Loucy (cell line): ENCODE measurements at regions not wholly inside any gene's neighbourhood (a gene's known extent, or its start where the extent isn't known, plus 50 kb on each side); places are given as distances from the start of the nearest gene placed in this dataset.
"Not testable (repeated sequence)": the region's sequence is repeated elsewhere in the genome, so short reads cannot be mapped to it uniquely, and the experiment has no call there.

Source experiments
- H2AFZ ChIP-seq: fragments of 200-600 bp; sonication (generic); 2 replicates; pipeline ENCODE4 v1.6.0; 2016; ENCODE audit warnings: antibody characterized with exemption, mild to moderate bottlenecking, low read length, moderate library complexity
- H3F3A ChIP-seq: fragments of 200-600 bp; 2 replicates; pipeline ENCODE4 v1.6.0; 2016; ENCODE audit warnings: antibody characterized with exemption, low read depth, mild to moderate bottlenecking
- H3K27me3 ChIP-seq: fragments of 200-600 bp; sonication (generic); 2 replicates; pipeline ENCODE4 v1.6.1; 2014; ENCODE audit warnings: low read length, mild to moderate bottlenecking; ENCODE audit not compliant: insufficient read depth, poor library complexity, severe bottlenecking
- H3K36me3 ChIP-seq: fragments of 200-600 bp; sonication (generic); 2 replicates; pipeline ENCODE4 v1.6.1; 2016; ENCODE audit warnings: low read length; ENCODE audit not compliant: insufficient read depth
- H3K4me1 ChIP-seq: fragments of 200-600 bp; sonication (generic); 2 replicates; pipeline ENCODE4 v1.5.1; 2014; ENCODE audit warnings: low read length, mild to moderate bottlenecking; ENCODE audit not compliant: insufficient read depth, poor library complexity, severe bottlenecking
- H3K4me2 ChIP-seq: fragments of 200-600 bp; sonication (generic); 2 replicates; pipeline ENCODE4 v1.6.0; 2014; ENCODE audit warnings: antibody characterized with exemption, low read length, low read depth, mild to moderate bottlenecking; ENCODE audit not compliant: poor library complexity, severe bottlenecking
- H3K4me3 ChIP-seq: fragments of 200-600 bp; sonication (generic); 2 replicates; pipeline ENCODE4 v1.5.1; 2014; ENCODE audit warnings: low read length, mild to moderate bottlenecking, mixed read lengths; ENCODE audit not compliant: poor library complexity, severe bottlenecking
- H3K79me2 ChIP-seq: fragments of 200-600 bp; sonication (generic); 2 replicates; pipeline ENCODE4 v1.6.1; 2014; ENCODE audit warnings: low read length; ENCODE audit not compliant: insufficient read depth
- H3K9ac ChIP-seq: fragments of 200-600 bp; sonication (generic); 2 replicates; pipeline ENCODE4 v1.6.0; 2014; ENCODE audit warnings: mild to moderate bottlenecking, low read depth, low read length, moderate library complexity; ENCODE audit not compliant: poor library complexity, severe bottlenecking
- H3K9me2 ChIP-seq: fragments of 200-600 bp; sonication (generic); replicated peaks from 2 replicates; pipeline ENCODE4 v1.6.1; 2016; ENCODE audit warnings: low read depth, low read length, mixed read lengths
- H3K9me3 ChIP-seq: fragments of 200-600 bp; sonication (generic); 2 replicates; pipeline ENCODE4 v1.6.1; 2014; ENCODE audit warnings: mild to moderate bottlenecking, antibody characterized with exemption, low read length, low read depth; ENCODE audit not compliant: insufficient read depth
- H4K20me1 ChIP-seq: fragments of 200-600 bp; sonication (generic); 2 replicates; pipeline ENCODE4 v1.6.0; 2014; ENCODE audit warnings: antibody characterized with exemption, low read length, mild to moderate bottlenecking; ENCODE audit not compliant: insufficient read depth, poor library complexity, severe bottlenecking
- EZH2phosphoT487 ChIP-seq: fragments of 200-600 bp; IDR thresholded peaks from 2 replicates; pipeline ENCODE4 v1.6.1; 2018; ENCODE audit warnings: antibody characterized with exemption, mild to moderate bottlenecking, moderate library complexity, borderline replicate concordance
- TF ChIP-seq, protein P1 (sequence below): fragments of 200-600 bp; sonication (generic); conservative IDR thresholded peaks from 2 replicates; pipeline ENCODE4 v1.5.1; 2014; ENCODE audit warnings: mild to moderate bottlenecking, antibody characterized with exemption, low read length

- H3K9me2 ChIP-seq, H4K20me1 ChIP-seq, H3K4me3 ChIP-seq, H3K36me3 ChIP-seq, H3K4me1 ChIP-seq, H3K9ac ChIP-seq, H3K4me2 ChIP-seq, H3K79me2 ChIP-seq, H3F3A ChIP-seq, H3K27me3 ChIP-seq, H3K9me3 ChIP-seq, H2AFZ ChIP-seq: not testable (repeated sequence)
These were observed 97.4 kb downstream of the TBR1 start for GRCh38 chr2:161513295-161514032.

DNA sequence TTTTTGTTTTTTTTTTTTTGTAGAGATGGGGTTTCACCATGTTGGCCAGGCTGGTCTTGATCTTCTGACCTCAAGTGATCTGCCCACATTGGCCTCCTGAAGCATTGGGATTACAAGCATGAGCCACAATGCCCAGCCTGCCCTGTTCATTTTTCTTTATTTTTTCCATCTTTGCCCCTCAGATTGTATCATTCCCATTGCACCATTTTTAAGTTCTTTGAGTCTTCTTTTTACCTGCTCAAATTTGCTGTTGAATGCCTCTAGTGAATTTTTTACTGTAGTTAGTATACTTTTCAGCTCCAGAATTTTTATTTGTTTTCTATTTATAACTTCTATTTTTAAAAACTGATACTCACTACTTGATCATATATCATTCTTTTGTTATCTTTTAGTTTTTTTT lies 101.4 kb upstream of the SLC4A10 start:
- H3K4me2 ChIP-seq, result no peak overlapping the region
- H3K9ac ChIP-seq, result no peak overlapping the region
- H4K20me1 ChIP-seq, result no peaks in the 10 kb centered on the region
- H2AFZ ChIP-seq, result no peak overlapping the region
- H3K4me3 ChIP-seq, result no peak overlapping the region
- H3F3A ChIP-seq, result no peaks in the 10 kb centered on the region
- H3K9me3 ChIP-seq, result no peaks in the 10 kb centered on the region
- no peaks in the 10 kb centered on the region for H3K36me3 ChIP-seq
- no peaks in the 10 kb centered on the region for H3K9me2 ChIP-seq
- no peaks in the 10 kb centered on the region for H3K79me2 ChIP-seq
- TF ChIP-seq, protein P1, sequence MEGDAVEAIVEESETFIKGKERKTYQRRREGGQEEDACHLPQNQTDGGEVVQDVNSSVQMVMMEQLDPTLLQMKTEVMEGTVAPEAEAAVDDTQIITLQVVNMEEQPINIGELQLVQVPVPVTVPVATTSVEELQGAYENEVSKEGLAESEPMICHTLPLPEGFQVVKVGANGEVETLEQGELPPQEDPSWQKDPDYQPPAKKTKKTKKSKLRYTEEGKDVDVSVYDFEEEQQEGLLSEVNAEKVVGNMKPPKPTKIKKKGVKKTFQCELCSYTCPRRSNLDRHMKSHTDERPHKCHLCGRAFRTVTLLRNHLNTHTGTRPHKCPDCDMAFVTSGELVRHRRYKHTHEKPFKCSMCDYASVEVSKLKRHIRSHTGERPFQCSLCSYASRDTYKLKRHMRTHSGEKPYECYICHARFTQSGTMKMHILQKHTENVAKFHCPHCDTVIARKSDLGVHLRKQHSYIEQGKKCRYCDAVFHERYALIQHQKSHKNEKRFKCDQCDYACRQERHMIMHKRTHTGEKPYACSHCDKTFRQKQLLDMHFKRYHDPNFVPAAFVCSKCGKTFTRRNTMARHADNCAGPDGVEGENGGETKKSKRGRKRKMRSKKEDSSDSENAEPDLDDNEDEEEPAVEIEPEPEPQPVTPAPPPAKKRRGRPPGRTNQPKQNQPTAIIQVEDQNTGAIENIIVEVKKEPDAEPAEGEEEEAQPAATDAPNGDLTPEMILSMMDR, result no peak
- TF ChIP-seq EZH2phosphoT487, result no peak
- no peaks in the 10 kb centered on the region for H3K27me3 ChIP-seq
- no peaks in the 10 kb centered on the region for H3K4me1 ChIP-seq

GRCh38 chr2:161533218-161533617 lies 91.0 kb upstream of the SLC4A10 start:
- no peak overlapping the region for H3K4me3 ChIP-seq
- H3K36me3 ChIP-seq, result no peaks in the 10 kb centered on the region
- 0 out of 2 replicates have a peak, but pooled peaks cover 2% of the 10 kb centered on the region for H3K9me2 ChIP-seq
- TF ChIP-seq, protein P1, result no peak
- TF ChIP-seq EZH2phosphoT487, result no peak
- no peaks in the 10 kb centered on the region for H4K20me1 ChIP-seq
- no peak overlapping the region for H3K9ac ChIP-seq
- no peaks in the 10 kb centered on the region for H3K4me1 ChIP-seq
- H3K27me3 ChIP-seq, result no peaks in the 10 kb centered on the region
- no peaks in the 10 kb centered on the region for H3K79me2 ChIP-seq
- no peak overlapping the region for H3K4me2 ChIP-seq
- H3F3A ChIP-seq, result no peaks in the 10 kb centered on the region
- no peaks in the 10 kb centered on the region for H3K9me3 ChIP-seq
- H2AFZ ChIP-seq, result no peak overlapping the region

GRCh38 chr2:161546635-161547034 lies 77.6 kb upstream of the SLC4A10 start:
- Histone ChIP-seq H3K36me3 (no peaks in the 10 kb centered on the region), H3K9ac (no peak overlapping the region), H3K79me2 (no peaks in the 10 kb centered on the region), H3K4me2 (no peak overlapping the region), H3K9me2 (0 out of 2 replicates have a peak, but pooled peaks cover 4% of the 10 kb centered on the region), H3K27me3 (no peaks in the 10 kb centered on the region), H3K4me3 (no peak overlapping the region), H3K9me3 (no peaks in the 10 kb centered on the region), H3F3A (no peaks in the 10 kb centered on the region), H2AFZ (no peak overlapping the region), H3K4me1 (no peaks in the 10 kb centered on the region), H4K20me1 (no peaks in the 10 kb centered on the region)
- TF ChIP-seq, protein P1, result no peak
- TF ChIP-seq EZH2phosphoT487, result no peak
